Stimulated activated naive CD4-positive, alpha-beta T cell treated with Interleukin-2 at 50 U/mL for 16 hours (primary cell): ENCODE measurements at regions not wholly inside any gene's neighbourhood (a gene's known extent, or its start where the extent isn't known, plus 50 kb on each side); places are given as distances from the start of the nearest gene placed in this dataset.

ENCODE experiments used
- DNase-seq: peaks from one replicate; lab custom pipeline; 2025; lab: John Stamatoyannopoulos, UW

DNA sequence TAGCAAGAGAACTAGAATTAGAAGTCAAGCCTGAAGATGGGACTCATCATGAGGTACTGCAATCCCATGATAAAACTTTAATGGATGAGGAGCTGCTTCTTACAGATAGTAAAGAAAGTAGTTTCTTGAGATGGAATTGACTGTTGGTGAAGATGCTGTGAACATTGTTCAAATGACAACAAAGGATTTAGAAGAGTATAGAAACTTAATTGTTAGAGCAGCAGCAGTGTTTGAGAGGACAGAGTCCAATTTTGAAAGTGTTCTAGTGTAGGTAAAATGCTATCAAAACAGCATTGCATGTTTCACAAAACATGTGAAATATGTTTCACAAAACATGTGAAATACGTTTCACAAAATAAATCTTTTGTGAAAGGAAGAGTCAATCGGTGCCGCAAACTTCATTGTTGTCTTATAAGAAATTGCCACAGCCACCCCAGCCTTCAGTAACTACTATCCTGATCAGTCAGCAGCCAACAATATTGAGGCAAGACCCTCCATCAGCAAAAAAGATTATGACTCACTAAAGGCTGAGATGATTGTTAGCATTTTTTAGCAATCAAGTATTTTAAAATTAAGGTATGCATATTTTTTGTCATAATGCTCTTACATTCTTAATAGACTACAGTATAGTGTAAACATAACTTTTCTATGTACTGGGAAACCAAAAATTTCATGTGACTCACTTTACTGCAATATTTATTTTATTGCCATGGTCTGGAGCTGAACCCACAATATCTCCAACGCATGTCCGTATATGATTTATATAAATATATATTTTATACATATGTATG, 173.4 kb upstream of the BMP4 start:
- DNase-seq = no peak

DNA sequence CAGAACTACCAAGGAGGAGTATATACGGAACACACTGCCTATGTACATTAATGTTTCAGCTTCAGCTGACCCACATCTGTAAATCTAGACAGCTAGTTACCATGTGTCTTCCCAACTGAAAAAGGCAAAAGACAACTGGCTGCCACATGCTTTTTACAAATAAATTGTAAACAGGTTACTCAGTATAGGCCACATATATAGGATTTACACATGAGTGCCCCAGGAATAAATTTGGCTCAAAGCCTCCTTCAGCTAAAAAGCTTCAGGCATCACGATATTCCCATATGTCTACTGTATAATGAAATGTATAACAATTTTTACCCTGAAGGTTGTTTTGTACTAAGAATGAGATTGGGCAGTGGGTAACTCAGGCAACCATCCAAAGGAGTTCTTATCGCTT, 175.9 kb upstream of the BMP4 start:
- no peak for DNase-seq

DNA sequence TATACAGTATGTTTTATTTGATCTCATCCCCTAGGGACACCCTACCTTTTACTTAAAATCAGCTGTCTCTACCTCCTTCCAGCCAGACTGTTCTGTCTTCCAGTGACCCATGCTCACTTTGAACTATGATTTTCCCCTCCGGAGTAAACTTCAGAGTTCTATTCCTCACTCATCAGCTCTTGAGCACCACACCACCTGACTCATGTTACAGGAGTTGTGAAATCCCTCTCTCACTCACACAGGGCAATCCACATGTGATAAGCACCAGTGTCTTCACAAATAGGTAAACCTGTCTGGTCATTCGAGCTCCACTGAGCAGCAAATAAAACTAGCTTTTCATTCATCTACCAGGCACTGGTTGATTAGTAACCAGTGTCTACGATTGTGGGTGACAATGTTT, 177.3 kb upstream of the BMP4 start:
- no peak for DNase-seq

DNA sequence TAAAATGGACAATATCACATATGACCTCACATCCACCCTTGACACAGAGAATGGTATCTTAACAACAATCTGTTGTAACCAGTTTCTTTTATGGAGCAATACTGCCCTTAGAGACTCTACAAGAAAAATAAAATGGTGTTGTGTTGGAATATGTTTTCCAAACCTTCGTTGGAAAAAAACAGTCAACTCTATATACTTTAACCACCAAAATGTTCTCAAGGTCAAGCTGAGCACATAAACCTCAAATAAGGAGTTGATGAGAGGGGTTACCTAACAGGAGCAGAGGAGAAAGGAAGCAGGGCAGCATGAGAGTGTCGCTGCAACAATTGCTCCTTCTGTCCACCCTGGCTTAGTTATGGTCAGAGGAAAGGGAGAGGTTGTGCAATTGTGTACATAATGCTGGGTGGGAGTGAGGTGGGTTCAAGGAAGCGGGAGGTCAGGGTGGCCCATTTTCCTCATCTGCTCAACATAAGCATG, 179.2 kb upstream of the BMP4 start:
- DNase-seq = no peak

DNA sequence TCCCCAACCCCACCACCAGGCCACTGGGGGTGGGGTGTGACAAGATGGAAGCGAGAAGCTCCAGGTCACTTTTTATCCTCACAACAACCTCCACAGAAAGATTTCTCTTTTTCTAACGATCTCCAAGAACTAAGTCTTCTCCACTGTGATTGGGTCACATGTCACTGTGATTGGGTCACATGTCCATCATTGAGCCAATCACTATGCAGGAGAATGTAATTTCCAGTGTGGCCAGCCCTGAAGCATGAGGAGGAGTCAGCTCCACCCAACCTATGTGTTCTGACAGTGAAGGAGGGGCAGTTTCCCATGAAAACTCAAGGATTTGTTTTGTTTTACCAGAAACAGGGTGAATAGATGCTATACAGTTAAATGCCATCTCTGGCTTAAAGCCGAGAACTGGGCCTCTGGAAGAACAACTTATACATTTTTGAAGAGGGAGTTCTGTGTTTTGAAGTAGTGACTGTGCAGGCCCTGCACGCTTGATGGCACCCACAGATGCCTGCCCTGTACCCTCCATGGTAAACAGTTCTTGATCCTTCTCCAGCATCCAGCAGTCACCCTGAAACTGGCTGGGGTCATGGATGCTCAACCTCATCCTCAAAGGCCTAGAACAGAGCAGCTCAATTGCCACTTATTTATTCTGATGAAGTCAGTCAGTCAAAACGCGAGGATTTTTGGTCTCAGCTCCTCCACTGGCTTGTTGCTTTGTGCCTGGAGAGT, 180.4 kb upstream of the BMP4 start:
- DNase-seq = no peak

DNA sequence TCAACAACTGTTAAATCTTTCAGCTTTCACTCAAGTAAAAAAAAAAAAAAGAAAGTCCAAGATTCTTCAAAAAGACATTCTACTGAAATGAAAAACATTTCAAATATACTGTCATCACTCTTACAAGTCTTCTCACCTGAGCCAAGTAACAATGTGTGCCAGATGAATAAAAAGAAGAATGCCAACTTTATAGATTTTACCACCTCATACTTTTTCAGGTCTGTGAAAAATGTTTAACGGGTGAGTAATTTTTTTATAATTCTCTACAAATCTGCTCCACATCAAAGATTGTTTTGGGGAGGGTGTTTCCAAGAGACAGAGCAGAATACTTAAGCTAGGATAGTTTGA, 181.0 kb upstream of the BMP4 start:
- no peak for DNase-seq

DNA sequence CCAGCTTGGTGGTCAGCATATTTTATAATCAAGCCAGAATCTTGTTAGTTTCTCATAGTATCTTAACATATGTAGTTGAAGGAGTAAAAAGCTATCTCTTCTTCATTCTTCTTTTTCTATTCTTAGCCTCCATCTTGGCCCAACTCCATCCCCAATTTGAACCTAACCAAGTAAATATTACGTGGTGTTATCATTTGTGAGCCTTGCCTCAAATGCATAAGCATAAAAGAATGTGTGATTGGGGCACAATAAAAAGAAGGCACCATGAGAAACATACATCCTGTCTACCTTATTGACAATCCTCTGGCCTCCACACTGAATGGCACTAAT, 181.4 kb upstream of the BMP4 start:
- DNase-seq = no peak

DNA sequence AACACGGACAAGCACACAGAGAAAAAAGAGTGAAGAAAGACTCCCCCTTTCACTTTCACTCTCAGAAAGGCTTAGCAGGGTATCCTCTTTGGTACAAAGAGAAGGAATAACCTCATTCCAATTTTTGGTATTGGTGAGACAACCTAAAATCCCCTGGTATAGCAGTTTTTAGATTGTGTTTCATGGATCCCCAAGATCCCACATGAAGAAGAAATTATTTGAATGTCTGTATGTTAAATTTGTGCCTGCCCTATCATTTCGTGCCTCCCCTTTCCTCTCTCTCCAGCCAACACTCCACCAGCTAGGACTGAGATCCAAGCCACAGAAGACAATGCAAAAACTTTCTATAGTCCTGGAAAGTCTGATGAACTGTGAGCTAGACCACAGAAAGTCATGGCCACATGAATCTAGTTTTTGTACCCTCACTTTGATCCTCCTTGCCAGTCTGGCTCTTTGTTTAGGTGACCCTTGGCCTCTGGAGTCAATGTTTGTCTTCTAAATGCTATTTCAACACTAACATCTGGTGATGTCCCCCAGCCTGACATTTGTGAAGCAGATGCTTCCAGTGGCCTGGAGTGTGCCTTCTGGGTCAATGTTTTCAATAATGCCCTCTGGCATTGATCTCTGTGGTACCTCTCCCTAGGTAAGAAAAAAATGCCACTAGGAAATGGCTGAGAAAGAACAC, 181.9 kb upstream of the BMP4 start:
- DNase-seq = no peak

DNA sequence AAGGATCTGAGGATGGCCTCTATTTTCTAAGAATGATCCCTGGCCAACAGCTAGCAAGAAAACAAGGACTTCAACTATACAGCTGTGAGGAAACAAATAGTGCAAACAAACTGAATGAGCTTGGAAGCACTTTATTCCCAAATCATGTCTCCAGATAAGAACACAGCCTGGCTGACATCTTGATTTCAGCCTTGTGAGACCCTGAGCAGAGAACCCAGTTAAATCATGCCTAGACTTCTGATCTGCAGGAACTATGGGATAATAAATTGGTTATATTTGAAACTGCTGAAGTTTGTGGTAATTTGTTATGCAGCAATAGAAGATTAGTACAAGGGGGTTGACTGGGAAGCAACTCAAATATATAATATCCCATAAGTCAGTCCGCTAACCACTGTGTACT, 183.9 kb upstream of the BMP4 start:
- no peak for DNase-seq

DNA sequence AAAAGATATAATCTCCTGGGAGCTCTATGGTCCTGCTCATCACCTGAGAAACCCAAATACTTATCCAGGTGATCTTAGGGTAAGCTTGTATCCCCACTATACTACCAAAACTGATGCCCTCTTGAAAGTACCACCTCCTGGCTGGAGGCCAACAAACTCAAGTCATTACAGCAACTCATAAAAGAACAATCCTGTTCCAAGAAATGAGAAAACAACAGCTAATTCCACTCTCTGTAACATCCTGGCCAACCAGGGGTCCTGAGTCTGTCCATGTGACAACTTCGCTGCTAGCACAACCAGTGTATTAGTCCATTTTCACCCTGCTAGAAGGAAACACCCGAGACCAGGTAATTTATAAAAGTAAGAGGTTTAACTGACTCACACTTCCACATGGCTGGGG, 190.0 kb upstream of the BMP4 start:
- DNase-seq = no peak

DNA sequence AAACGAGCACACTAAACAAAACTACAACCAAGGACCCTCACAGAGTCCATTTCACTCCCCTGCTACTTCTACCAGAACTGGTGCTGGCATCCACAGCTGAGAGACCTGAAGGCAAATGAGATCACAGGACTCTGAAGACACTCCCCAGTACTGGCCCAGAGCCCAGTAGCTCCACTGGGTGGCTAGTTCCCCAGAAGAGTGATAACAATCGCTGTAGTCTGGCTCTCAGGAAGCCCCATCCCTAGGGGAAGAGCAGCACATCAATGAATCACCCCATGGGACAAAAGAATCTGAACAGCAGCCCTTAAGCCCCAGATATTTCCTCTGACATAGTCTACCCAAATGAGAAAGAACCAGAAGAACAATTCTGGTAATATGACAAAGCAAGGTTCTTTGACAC, 190.7 kb upstream of the BMP4 start:
- DNase-seq = no peak

DNA sequence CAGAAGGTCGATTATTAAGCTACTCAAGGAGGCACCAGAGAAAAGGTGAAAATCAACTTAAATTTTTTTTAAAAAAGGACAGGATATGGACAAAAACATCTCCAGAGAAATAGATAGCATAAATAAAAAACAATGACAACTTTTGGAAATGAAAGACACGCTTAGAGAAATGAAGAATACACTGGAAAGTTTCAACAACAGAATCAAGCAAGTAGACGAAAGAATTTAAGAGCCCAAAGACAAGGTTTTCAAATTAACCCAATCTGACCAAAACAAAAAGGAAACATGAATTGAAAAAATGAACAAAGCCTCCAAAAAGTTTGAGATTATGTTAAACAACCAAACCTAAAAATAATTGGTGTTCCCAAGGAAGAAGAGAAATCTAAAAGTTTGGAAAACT, 191.1 kb upstream of the BMP4 start:
- no peak for DNase-seq

DNA sequence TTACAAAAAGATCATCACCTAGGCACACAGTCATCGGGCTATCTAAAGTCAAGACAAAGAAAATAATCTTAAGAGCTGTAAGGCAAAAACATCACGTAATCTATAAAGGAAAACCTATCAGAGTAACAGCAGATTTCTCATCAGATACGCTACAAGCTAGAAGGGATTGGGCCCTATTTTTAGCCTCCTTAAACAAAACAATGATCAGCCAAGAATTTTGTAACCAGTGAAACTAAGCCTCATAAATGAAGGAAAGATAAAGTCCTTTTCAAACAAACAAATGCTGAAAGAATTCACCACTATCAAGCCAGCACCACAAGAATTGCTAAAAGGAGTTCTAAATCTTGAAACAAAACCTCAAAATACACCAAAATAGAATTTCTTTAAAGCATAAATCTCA, 191.6 kb upstream of the BMP4 start:
- no peak for DNase-seq

DNA sequence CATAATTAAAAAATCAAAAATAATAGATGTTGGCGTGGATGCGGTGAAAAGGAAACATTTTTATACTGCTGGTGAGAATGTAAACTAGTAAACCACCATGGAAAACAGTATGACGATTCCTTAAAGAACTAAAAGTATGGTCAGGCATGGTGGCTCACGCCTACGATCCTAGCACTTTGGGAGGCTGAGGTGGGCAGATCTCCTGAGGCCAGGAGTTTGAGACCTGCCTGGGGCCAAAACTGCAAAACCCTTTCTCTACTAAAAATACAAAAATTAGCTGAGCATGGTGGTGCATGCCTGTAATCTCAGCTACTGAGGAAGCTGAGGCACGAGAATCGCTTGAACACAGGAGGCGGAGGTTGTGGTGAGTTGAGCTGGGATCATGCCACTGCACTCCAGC, 195.7 kb upstream of the BMP4 start:
- DNase-seq = no peak

DNA sequence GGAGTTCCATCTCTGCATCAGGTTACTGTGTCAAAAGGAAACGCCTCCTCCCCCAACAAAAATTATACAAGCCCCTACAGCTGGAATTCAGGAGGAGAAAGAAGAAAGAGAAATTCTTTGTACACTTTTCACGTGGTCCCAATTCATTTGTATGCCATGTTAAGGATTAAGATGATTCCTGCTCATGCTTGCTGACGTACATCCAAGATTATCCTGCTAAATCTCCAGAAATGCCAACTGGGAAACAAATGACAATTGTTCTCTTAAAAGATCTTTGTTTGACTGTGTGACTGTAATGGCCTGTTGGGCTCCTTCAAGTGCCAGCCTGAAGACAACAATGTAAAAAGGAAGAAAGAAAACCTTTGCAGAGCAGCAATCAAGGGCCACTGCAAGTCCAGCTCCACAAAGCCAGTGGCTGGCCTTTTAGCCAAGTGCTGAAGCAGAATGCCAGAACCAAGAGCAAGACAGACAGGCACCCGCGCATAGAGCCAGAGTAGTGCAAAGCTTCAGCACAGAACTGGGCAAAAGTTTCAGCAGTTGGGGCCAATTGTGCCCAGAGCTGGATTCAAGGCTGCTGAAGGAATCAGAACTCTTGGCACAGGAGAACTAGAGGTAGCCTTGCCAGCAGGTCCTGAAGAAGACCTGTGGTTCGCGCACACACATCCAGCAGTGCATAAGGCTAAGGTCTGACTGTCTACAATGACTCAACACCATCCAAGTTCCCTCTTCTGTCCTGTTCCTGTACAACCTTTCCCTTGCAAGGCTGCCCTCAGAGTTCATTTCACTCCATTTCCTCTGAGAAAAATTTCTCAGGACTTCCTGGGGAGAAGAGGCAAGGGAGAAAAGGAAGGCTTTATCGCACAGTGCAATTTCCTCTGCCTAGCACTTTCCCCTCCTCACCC, 209.7 kb upstream of the BMP4 start:
- no peak for DNase-seq

DNA sequence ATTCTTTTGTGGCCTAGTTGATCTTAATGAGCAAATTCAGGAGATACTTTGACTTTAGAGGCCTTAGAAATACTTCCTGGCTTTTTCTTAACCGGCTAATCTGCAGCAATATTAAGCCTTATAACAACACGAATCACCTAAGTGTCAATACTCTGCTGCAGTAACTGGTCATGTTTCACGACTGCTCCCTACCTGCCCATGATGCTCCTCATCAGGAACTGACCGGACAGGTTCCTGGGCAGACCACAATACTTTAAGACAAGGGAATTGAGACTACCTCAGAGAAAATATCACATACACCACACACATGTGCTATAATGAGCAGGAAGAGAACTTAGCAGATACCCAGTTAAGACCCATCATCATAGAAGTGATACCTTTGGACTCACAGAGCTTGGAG, 211.9 kb upstream of the BMP4 start:
- no peak for DNase-seq

DNA sequence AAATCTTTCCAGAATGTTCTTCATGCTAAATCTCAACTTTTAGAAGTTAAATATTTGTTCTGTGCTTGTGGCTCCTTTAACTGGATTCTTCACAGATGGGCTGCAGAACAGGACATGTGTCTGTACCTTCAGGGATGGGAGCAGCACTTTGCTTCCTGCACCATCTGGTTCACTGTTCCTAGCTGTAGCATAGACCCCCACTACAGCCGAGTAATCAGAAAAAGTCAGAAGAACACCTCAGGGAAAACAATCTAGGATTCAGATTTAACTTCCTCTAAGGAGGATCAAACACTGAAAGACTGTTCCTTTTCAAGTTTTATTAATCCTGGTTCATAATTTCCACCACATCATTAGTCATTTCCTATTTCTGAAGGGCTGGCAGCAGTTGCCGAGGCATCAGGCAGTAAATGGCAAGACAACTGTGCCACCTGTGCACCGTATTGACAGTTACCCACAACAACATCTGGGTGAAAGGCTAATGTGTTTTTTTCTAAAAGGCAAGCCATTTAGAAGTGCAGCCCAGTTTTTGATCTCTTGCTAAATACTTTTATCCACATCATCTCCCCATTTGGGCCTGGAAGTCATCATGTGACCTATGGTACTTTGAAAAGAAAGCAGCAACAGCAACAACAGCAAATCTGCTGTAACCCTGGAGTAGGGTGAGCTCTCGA, 212.8 kb upstream of the BMP4 start:
- no peak for DNase-seq

DNA sequence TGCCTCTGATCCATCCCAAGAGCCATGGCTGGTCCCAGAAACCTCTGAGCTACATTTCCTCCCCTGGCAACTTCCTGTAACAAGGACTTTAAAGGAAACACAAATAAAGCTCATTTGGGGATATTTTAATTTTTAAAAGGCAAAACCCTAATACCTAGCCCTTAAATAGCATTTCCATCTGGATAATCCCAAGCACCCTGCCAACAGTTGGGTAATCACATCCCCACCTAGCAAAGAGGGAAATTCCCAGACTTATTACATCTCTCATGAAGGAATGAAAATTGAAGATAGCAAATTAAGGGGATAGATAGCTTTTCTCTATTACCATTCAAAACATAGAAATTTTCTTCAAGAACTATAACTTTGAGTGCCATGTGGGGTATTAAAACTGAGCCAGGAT, 213.7 kb upstream of the BMP4 start:
- DNase-seq = no peak

DNA sequence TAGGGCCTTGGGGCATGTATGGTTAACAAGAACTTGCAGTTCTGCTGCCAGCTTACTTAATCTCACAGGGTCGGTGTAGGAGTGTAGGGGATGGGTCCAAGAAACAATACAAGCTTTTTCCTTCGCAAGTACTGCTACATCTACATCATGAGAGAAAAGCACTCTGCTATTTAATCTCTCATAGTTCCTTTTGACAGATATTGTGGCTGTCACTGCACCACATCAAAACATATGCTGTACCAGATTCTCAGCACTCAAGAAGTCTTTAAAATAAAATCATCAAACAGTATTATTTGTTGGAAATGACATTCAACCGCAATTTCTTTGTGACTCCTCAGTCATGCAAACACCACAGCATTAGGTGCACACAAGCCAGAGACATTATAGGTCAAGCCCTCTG, 215.5 kb upstream of the BMP4 start:
- no peak for DNase-seq

DNA sequence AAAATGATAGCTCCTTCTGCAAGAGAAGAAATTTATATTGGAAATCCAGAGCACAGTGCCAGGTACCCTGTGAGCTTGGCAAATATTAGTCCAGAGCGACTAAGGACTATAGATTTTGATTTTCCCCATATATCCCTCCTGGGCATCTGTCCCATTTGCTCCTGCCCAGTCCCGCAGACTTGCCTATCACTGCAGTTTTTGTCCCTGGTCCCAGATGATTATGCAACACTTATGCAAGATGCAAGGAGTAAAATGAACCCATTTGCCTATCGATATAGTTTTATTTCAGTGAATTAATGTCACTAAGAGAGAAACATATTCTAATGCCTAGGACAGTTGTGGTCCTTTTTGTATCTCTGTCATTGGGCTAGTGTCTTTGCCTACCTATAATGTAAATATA, 215.9 kb upstream of the BMP4 start:
- DNase-seq = no peak

DNA sequence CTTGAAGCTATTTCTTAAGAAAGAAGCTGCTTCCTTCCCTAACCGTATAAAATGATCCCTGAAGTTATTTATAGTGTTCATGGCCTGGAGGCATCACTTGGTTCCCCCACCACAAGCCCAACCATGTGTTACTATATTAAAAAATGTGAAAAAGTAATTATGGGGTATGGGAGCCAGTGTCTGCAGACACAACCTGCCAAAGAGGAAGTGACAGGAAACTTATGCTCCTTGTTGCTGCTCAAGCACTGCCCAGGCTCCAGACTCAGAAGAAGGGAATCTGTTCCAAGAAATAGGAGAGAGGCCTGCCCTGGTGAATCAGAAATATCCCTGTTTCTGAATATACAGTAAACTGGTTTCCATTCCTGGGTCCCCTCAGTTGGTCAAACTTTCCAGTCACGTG, 217.2 kb upstream of the BMP4 start:
- DNase-seq = no peak

DNA sequence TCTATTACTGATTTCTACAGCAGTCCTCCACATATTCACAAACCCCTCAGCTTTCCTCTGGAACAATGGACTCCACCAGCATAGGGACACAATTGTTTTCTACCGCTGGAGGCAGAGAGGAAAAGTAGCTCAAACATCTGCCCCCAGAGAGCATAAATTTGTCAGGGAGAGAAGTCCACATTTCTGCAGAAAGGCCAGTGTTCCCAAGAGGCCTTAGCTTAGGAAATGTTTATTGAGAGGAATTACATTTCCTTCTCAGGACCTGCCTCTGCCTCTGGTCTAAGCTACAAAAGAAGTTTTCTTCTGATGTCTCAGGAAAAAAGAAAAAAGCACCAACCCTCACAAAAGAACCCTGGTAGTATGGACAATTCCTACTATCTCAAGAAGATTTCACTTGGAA, 217.8 kb upstream of the BMP4 start:
- no peak for DNase-seq
